ENCODE measurements at regions not wholly inside any gene's neighbourhood (a gene's known extent, or its start where the extent isn't known, plus 50 kb on each side); places are given as distances from the start of the nearest gene placed in this dataset.

DNA sequence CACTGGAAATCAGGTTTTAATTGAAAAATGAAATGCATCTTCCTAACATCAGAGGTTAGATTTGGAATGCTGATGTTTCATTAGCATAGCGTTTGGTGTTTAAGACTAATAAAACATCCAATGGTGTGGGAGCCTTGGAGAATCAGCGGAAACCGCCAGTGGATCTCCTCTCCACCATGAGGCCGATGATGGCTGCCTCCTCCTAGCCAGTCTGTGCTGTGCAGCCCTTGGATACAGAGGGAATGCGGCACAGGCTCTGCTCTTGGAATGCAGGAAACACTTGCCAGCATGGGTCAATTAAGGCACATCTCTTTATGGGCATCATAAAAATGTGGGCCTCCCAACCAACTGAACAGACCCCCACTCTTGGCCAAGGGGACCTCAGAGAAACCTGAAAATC lies 259.9 kb downstream of the GLRX3 start:
- Histone ChIP-seq H3K79me2 (replicated peaks; ENCODE audit: insufficient read depth) (no peaks in the 10 kb centered on the region), H2AFZ (no peak overlapping the region), H3K27ac (ENCODE audit: low read depth) (no peak overlapping the region), H3F3A (replicated peaks; ENCODE audit: low read depth) (no peaks in the 10 kb centered on the region), H3K4me1 (ENCODE audit: insufficient read depth) (no peaks in the 10 kb centered on the region), H3K4me2 (no peak overlapping the region), H3K36me3 (ENCODE audit: insufficient read depth) (no peaks in the 10 kb centered on the region; the same call in 1 of the 2 replicates), H3K27me3 (ENCODE audit: insufficient read depth) (no peaks in the 10 kb centered on the region), H3K4me3 (no peak overlapping the region), H4K20me1 (replicated peaks; ENCODE audit: insufficient read depth) (no peaks in the 10 kb centered on the region), H3K9me2 (ENCODE audit: insufficient read depth) (no peaks in the 10 kb centered on the region)
- H3K27me3 Mint-ChIP-seq (ENCODE audit: insufficient read depth, low read depth, poor library complexity), result peaks cover 17% of the 10 kb centered on the region
- H3K4me1 Mint-ChIP-seq, result no peaks in the 10 kb centered on the region; the same call in 2 of the 3 replicates
- ATAC-seq (no peak), DNase-seq (ENCODE audit: low spot score) (no peak)
- no peak for TF ChIP-seq ZNF114 (CRISPR knock-in tag; IDR thresholded peaks at IDR 0.05)
- TF ChIP-seq, protein P1, sequence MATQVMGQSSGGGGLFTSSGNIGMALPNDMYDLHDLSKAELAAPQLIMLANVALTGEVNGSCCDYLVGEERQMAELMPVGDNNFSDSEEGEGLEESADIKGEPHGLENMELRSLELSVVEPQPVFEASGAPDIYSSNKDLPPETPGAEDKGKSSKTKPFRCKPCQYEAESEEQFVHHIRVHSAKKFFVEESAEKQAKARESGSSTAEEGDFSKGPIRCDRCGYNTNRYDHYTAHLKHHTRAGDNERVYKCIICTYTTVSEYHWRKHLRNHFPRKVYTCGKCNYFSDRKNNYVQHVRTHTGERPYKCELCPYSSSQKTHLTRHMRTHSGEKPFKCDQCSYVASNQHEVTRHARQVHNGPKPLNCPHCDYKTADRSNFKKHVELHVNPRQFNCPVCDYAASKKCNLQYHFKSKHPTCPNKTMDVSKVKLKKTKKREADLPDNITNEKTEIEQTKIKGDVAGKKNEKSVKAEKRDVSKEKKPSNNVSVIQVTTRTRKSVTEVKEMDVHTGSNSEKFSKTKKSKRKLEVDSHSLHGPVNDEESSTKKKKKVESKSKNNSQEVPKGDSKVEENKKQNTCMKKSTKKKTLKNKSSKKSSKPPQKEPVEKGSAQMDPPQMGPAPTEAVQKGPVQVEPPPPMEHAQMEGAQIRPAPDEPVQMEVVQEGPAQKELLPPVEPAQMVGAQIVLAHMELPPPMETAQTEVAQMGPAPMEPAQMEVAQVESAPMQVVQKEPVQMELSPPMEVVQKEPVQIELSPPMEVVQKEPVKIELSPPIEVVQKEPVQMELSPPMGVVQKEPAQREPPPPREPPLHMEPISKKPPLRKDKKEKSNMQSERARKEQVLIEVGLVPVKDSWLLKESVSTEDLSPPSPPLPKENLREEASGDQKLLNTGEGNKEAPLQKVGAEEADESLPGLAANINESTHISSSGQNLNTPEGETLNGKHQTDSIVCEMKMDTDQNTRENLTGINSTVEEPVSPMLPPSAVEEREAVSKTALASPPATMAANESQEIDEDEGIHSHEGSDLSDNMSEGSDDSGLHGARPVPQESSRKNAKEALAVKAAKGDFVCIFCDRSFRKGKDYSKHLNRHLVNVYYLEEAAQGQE (IDR thresholded peaks at IDR 0.05; ENCODE audit: unreplicated experiment), result no peak
- TF ChIP-seq, protein P2, sequence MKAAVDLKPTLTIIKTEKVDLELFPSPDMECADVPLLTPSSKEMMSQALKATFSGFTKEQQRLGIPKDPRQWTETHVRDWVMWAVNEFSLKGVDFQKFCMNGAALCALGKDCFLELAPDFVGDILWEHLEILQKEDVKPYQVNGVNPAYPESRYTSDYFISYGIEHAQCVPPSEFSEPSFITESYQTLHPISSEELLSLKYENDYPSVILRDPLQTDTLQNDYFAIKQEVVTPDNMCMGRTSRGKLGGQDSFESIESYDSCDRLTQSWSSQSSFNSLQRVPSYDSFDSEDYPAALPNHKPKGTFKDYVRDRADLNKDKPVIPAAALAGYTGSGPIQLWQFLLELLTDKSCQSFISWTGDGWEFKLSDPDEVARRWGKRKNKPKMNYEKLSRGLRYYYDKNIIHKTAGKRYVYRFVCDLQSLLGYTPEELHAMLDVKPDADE (IDR thresholded peaks at IDR 0.05), result no peak
- TF ChIP-seq JUNB (IDR thresholded peaks at IDR 0.05; ENCODE audit: unreplicated experiment), result no peak
- TF ChIP-seq CREB1 (CRISPR knock-in tag; IDR thresholded peaks at IDR 0.05; ENCODE audit: low read depth), result no peak
- TF ChIP-seq POLR2AphosphoS5 (IDR thresholded peaks at IDR 0.05; ENCODE audit: low read depth), result no peak
- TF ChIP-seq, protein P3, sequence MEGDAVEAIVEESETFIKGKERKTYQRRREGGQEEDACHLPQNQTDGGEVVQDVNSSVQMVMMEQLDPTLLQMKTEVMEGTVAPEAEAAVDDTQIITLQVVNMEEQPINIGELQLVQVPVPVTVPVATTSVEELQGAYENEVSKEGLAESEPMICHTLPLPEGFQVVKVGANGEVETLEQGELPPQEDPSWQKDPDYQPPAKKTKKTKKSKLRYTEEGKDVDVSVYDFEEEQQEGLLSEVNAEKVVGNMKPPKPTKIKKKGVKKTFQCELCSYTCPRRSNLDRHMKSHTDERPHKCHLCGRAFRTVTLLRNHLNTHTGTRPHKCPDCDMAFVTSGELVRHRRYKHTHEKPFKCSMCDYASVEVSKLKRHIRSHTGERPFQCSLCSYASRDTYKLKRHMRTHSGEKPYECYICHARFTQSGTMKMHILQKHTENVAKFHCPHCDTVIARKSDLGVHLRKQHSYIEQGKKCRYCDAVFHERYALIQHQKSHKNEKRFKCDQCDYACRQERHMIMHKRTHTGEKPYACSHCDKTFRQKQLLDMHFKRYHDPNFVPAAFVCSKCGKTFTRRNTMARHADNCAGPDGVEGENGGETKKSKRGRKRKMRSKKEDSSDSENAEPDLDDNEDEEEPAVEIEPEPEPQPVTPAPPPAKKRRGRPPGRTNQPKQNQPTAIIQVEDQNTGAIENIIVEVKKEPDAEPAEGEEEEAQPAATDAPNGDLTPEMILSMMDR (conservative IDR thresholded peaks at IDR 0.05; ENCODE audit: low read depth in 2 of 2), result no peak
- no peak for TF ChIP-seq STAT1 (IDR thresholded peaks at IDR 0.05; ENCODE audit: unreplicated experiment)
- no peak for TF ChIP-seq EZH2phosphoT487 (IDR thresholded peaks at IDR 0.05; ENCODE audit: unreplicated experiment)
- no peak for TF ChIP-seq ZNF331 (CRISPR knock-in tag; IDR thresholded peaks at IDR 0.05; ENCODE audit: low read depth)
- no peak for TF ChIP-seq NANOG (IDR thresholded peaks at IDR 0.05; ENCODE audit: borderline replicate concordance)
- TF ChIP-seq EZH2 (IDR thresholded peaks at IDR 0.05; ENCODE audit: low read depth, unreplicated experiment), result no peak
- TF ChIP-seq, protein P4, sequence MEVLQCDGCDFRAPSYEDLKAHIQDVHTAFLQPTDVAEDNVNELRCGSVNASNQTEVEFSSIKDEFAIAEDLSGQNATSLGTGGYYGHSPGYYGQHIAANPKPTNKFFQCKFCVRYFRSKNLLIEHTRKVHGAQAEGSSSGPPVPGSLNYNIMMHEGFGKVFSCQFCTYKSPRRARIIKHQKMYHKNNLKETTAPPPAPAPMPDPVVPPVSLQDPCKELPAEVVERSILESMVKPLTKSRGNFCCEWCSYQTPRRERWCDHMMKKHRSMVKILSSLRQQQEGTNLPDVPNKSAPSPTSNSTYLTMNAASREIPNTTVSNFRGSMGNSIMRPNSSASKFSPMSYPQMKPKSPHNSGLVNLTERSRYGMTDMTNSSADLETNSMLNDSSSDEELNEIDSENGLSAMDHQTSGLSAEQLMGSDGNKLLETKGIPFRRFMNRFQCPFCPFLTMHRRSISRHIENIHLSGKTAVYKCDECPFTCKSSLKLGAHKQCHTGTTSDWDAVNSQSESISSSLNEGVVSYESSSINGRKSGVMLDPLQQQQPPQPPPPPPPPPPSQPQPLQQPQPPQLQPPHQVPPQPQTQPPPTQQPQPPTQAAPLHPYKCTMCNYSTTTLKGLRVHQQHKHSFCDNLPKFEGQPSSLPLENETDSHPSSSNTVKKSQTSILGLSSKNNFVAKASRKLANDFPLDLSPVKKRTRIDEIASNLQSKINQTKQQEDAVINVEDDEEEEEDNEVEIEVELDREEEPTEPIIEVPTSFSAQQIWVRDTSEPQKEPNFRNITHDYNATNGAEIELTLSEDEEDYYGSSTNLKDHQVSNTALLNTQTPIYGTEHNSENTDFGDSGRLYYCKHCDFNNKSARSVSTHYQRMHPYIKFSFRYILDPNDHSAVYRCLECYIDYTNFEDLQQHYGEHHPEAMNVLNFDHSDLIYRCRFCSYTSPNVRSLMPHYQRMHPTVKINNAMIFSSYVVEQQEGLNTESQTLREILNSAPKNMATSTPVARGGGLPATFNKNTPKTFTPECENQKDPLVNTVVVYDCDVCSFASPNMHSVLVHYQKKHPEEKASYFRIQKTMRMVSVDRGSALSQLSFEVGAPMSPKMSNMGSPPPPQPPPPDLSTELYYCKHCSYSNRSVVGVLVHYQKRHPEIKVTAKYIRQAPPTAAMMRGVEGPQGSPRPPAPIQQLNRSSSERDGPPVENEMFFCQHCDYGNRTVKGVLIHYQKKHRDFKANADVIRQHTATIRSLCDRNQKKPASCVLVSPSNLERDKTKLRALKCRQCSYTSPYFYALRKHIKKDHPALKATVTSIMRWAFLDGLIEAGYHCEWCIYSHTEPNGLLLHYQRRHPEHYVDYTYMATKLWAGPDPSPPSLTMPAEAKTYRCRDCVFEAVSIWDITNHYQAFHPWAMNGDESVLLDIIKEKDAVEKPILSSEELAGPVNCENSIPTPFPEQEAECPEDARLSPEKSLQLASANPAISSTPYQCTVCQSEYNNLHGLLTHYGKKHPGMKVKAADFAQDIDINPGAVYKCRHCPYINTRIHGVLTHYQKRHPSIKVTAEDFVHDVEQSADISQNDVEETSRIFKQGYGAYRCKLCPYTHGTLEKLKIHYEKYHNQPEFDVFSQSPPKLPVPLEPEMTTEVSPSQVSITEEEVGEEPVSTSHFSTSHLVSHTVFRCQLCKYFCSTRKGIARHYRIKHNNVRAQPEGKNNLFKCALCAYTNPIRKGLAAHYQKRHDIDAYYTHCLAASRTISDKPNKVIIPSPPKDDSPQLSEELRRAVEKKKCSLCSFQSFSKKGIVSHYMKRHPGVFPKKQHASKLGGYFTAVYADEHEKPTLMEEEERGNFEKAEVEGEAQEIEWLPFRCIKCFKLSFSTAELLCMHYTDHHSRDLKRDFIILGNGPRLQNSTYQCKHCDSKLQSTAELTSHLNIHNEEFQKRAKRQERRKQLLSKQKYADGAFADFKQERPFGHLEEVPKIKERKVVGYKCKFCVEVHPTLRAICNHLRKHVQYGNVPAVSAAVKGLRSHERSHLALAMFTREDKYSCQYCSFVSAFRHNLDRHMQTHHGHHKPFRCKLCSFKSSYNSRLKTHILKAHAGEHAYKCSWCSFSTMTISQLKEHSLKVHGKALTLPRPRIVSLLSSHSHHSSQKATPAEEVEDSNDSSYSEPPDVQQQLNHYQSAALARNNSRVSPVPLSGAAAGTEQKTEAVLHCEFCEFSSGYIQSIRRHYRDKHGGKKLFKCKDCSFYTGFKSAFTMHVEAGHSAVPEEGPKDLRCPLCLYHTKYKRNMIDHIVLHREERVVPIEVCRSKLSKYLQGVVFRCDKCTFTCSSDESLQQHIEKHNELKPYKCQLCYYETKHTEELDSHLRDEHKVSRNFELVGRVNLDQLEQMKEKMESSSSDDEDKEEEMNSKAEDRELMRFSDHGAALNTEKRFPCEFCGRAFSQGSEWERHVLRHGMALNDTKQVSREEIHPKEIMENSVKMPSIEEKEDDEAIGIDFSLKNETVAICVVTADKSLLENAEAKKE (CRISPR knock-in tag; IDR thresholded peaks at IDR 0.05), result no peak
- H3K9me3 Mint-ChIP-seq, result peaks cover 98% of the 10 kb centered on the region
- no peak overlapping the region for H3K4me3 Mint-ChIP-seq
- H3K36me3 Mint-ChIP-seq (ENCODE audit: low read depth), result peaks cover 61% of the 10 kb centered on the region
- H3K27ac Mint-ChIP-seq, result no peak overlapping the region

Data from GM23338 (cell line).